NCI-H1048 (cell line): ENCODE measurements at regions not wholly inside any gene's neighbourhood (a gene's known extent, or its start where the extent isn't known, plus 50 kb on each side); places are given as distances from the start of the nearest gene placed in this dataset.

Experiments
- DNase-seq: peaks from one replicate; lab custom pipeline; 2025; lab: John Stamatoyannopoulos, UW

- no peak for DNase-seq
Measured at GRCh38 chr9:115254287-115255180, 136.6 kb upstream of the TNC start.

- DNase-seq: no peak
Measured at GRCh38 chr9:115261656-115262081, 143.7 kb upstream of the TNC start.

GRCh38 chr9:115262477-115262876, 144.5 kb upstream of the TNC start:
- DNase-seq: peak; percentile 10

- DNase-seq: no peak
Measured at GRCh38 chr9:115262952-115263351, 145.0 kb upstream of the TNC start.

- DNase-seq: no peak
Measured at GRCh38 chr9:115263371-115264075, 145.6 kb upstream of the TNC start.

GRCh38 chr9:115264313-115264712, 146.4 kb upstream of the TNC start:
- no peak for DNase-seq

- no peak for DNase-seq
Measured at GRCh38 chr9:115267790-115268189, 149.8 kb upstream of the TNC start.

- DNase-seq: no peak
Measured at GRCh38 chr9:115275753-115276152, 157.8 kb upstream of the TNC start.

GRCh38 chr9:115276621-115277020, 158.7 kb upstream of the TNC start:
- DNase-seq: no peak

GRCh38 chr9:115277301-115277700, 159.3 kb upstream of the TNC start:
- no peak for DNase-seq

GRCh38 chr9:115278326-115279035, 160.5 kb upstream of the TNC start:
- DNase-seq: no peak

GRCh38 chr9:115283395-115283794, 165.4 kb upstream of the TNC start:
- DNase-seq: no peak

- no peak for DNase-seq
Measured at GRCh38 chr9:115285836-115286235, 167.9 kb upstream of the TNC start.

GRCh38 chr9:115286411-115286810, 168.5 kb upstream of the TNC start:
- DNase-seq: no peak

- no peak for DNase-seq
Measured at GRCh38 chr9:115289757-115290208, 171.8 kb upstream of the TNC start.

- DNase-seq: no peak
Measured at GRCh38 chr9:115291841-115292240, 173.9 kb upstream of the TNC start.

GRCh38 chr9:115292584-115293279, 174.8 kb upstream of the TNC start:
- no peak for DNase-seq

GRCh38 chr9:115295734-115296133, 177.8 kb upstream of the TNC start:
- DNase-seq: no peak

GRCh38 chr9:115296831-115297565, 179.0 kb upstream of the TNC start:
- DNase-seq: no peak

- no peak for DNase-seq
Measured at GRCh38 chr9:115300116-115300515, 182.2 kb upstream of the TNC start.

GRCh38 chr9:115300874-115301273, 182.9 kb upstream of the TNC start:
- no peak for DNase-seq
